ENCODE measurements at regions not wholly inside any gene's neighbourhood (a gene's known extent, or its start where the extent isn't known, plus 50 kb on each side); places are given as distances from the start of the nearest gene placed in this dataset.
"Not testable (repeated sequence)": the region's sequence is repeated elsewhere in the genome, so short reads cannot be mapped to it uniquely, and the experiment has no call there.

DNA sequence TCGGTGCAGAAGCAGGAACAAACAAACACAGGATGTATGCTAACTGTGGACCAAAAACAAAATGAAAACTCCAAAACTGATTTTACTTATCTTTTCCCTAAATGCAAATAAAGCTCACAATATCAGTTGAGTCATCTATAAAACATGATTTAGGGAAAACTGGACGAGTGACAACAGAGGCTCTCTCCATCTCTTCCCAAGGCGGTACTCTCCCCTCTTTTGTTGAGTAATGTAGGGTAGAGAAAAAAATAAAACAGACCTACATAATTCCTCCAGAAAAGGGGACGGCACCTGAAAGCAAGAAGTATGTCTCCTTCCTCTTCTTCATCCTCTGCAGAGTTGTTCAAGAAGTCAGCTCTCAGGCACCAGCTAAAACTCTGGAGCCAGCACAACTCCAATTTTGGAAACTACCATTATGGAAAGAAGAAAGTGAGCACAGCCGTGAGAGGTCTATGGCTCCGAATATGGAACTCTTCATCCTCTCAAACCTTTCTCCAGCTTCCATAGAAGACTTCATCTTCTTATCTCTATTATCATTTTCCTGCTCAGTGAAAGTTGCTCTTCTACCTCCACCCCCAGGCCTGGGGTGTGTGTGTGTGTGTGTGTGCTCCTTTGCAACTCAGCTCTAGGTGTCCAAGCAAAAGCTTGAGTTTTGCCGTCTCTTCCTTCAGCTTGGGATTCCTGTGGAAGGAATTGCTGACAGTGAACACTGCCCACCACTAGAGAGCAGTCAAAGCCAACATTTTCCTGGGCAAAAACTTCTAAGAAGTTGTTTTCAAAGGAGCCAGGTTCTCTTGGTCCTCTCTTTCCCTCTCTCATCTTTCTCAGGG, 155.4 kb downstream of the DIO2 start:
- DNase-seq, result peak; percentile 69

DNA sequence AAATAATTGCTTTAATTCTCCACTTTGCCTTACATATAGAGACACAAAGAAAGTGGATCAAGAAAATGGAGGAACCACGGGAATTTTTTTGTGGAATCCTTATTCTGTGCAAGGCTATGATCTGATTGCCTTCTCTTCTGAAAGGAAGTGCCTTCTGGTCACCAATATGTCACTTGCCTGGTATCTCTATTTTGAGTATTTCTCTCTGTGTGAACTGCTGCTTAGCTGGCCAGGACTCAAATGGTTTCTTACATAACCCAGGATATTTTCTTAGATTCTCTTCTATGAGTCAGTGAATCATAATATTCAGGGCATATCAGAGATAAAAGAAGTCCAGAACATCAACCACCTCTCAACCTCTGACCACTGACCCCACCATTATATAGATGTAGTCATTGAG, 156.1 kb downstream of the DIO2 start:
- DNase-seq, result peak; percentile 80

- DNase-seq, result no peak
Observed at GRCh38 chr14:80054020-80054419, 157.3 kb downstream of the DIO2 start.

GRCh38 chr14:80049055-80049454, 162.2 kb downstream of the DIO2 start:
- no peak for DNase-seq

GRCh38 chr14:80047761-80048160, 163.5 kb downstream of the DIO2 start:
- DNase-seq, result peak; percentile 95

DNA sequence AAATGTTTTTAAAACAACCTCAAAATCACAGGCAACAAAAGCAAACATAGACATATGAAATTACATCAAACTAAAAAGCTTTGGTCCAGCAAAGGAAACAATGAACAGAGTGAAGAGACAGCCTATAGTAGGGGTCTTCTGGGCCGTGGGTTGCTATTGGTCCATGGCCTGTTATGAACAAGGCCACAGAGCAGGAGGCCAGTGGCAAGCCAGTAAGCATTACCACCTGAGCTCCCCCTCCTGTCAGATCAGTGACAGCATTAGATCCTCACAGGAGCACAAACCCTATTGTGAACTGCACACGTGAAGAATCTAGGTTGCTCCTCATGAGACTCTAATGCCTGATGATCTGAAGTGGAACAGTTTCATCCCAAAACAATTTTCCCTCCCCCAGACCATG, 174.0 kb downstream of the DIO2 start:
- DNase-seq, result no peak

- DNase-seq, result no peak
Observed at GRCh38 chr14:80024417-80024816, 186.9 kb downstream of the DIO2 start.

DNA sequence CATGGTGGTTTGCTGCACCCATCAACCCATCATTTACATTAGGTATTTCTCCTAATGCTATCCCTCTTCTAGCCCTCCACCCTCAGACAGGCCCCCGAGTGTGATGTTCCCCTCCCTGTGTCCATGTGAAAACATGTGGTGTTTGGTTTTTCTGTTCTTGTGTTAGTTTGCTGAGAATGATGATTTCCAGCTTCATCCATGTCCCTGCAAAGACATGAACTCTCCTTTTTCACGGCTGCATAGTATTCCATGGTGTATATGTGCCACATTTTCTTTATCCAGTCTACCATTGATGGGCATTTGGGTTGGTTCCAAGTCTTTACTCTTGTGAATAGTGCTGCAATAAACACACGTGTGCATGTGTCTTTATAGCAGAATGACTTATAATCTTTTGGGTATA, 192.8 kb downstream of the DIO2 start:
- not testable (repeated sequence) for DNase-seq

- DNase-seq, result no peak
Observed at GRCh38 chr14:80017795-80018194, 193.5 kb downstream of the DIO2 start.

- DNase-seq, result not testable (repeated sequence)
Observed at GRCh38 chr14:80010245-80010644, 201.1 kb downstream of the DIO2 start.

- no peak for DNase-seq
Observed at GRCh38 chr14:80005561-80005960, 205.7 kb downstream of the DIO2 start.

DNA sequence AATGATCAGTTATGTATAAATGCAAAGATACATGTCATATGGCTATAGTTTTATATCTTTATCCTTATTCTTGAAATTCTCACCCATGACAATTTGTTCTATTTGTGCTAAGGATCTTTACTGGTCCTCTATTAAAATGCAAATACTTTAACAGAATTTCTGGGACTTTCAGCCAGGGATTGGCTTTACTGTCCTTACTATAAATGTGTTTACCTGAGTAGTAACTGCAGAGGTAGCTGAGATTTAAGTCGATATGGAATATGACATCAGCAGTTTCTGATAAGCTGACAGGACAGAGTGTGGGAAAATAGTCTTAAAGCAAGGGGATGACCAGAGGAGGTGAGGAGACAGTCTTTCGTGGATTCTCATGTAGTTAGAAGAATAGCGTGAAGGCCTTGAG, 206.4 kb downstream of the DIO2 start:
- DNase-seq, result no peak

GRCh38 chr14:80003138-80003537, 208.2 kb downstream of the DIO2 start:
- no peak for DNase-seq

DNA sequence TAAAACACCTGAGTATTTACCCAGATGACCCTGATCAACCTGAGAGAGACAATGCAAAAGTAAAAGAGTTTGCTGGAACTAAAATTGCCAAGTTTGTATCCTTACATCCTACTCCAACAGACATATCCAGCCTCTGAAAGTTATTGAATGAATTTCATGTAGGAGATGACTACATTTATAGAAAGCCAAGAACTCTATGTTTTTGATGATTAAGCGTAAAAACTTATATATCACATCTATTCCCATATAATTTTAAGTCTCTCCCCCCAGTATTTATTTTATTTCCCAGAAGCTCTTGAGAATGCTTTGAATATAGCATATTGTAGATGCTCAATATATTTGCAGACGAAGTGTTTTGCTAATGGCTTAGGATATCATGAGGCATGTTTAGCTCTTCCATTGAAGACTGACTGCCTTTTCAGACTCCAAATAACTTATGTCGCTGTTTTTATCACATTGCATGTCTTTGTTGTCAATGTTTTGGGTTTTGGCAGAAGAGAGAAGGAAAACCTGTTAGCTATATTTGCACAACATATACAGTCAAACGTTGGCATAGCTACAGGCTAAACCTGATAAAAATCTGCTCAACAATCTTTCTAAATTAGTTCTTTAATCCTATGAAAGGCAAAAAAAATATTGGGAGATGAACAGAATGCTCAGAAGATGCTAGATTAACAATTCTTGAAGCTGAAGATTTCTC, 213.6 kb downstream of the DIO2 start:
- DNase-seq, result no peak

DNA sequence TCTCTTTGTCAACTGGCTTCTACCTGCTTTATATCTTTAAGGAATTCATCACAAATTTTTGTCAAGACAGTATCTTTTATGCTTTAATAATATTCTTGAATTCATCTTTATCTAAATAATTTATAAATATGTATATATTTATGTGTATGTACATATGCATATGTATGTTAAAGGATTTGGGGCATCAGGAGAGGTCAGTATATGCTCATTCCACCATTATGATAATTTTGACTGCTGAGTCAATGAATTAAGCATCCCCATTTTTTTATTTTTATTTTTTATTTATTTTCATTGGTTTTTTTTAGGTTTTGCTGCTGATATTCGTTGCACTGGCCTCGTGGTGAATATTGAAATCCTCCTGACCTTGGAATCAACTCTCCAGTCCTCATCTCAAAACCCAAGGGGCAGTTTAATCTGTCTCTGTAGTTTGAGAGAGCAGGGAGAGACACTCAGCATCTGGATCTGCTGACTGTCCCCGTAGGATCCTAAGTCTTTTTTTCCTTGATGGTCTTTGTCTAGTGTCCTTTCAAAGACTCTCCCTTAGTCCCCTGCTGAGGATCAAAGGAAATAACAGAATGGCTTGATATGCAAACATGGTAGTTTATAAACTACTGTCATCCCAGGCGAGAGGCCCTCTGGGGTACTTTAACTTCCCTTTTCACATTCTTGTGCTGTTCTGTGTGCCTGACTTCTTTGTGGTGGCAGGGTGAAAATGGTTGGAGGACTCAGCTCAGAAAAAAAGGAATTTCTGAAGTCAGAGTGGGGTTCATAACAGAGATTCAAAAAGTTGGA, 218.7 kb downstream of the DIO2 start:
- no peak for DNase-seq

GRCh38 chr14:79991866-79992265, 219.4 kb downstream of the DIO2 start:
- DNase-seq, result no peak

- no peak for DNase-seq
Observed at GRCh38 chr14:79989990-79990389, 221.3 kb downstream of the DIO2 start.

DNA sequence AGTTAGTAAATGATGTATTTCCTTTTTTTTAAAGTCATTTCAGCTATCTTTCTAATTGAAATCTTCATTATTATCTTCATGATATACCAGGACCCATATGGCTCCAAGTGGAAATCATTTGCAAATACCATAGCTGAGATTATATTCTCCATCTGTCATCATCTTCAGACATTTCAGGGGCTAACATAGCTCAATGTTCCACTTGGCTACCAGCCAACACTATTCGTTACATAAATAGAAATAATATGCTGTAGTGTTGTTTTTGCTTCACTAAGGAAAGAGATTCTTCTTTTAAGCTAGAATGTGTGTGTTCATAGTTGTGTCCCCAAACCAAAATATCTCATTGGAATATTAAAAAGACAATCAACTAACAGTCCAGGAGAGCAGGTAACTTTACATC, 225.1 kb downstream of the DIO2 start:
- peak; percentile 50 for DNase-seq

- no peak for DNase-seq
Observed at GRCh38 chr14:79972230-79972629, 239.1 kb downstream of the DIO2 start.

- DNase-seq, result no peak
Observed at GRCh38 chr14:79971330-79971729, 240.0 kb downstream of the DIO2 start.

- DNase-seq, result no peak
Observed at GRCh38 chr14:79967453-79967852, 243.9 kb downstream of the DIO2 start.

- no peak for DNase-seq
Observed at GRCh38 chr14:79967001-79967400, 244.3 kb downstream of the DIO2 start.

GRCh38 chr14:79965896-79966295, 245.4 kb downstream of the DIO2 start:
- DNase-seq, result no peak

GRCh38 chr14:79961197-79961596, 250.1 kb downstream of the DIO2 start:
- no peak for DNase-seq

Measured in NCI-H1694 (cell line).